Skeletal muscle satellite cell (primary cell): ENCODE measurements at regions not wholly inside any gene's neighbourhood (a gene's known extent, or its start where the extent isn't known, plus 50 kb on each side); places are given as distances from the start of the nearest gene placed in this dataset.
A peak's percentile ranks its signal among the peaks of the same experiment; 100 is the strongest.

Source experiments
- H3K27me3 ChIP-seq: 2 replicates; pipeline ENCODE4 v1.7.0; 2013; ENCODE audit warnings: low read length; ENCODE audit not compliant: control insufficient read depth, insufficient read depth
- H3K36me3 ChIP-seq: 2 replicates; pipeline ENCODE4 v1.7.0; 2013; ENCODE audit warnings: mild to moderate bottlenecking, control low read depth, low read length; ENCODE audit not compliant: insufficient read depth
- H3K4me1 ChIP-seq: 2 replicates; pipeline ENCODE4 v1.7.0; 2013; ENCODE audit warnings: low read length; ENCODE audit not compliant: control insufficient read depth, insufficient read depth
- H3K4me2 ChIP-seq: 2 replicates; pipeline ENCODE4 v1.7.0; 2013; ENCODE audit warnings: mild to moderate bottlenecking, low read length
- H3K4me3 ChIP-seq: 2 replicates; pipeline ENCODE4 v1.7.0; 2013; ENCODE audit warnings: low read length
- H3K9ac ChIP-seq: 2 replicates; pipeline ENCODE4 v1.7.0; 2013; ENCODE audit warnings: mild to moderate bottlenecking, low read depth, low read length, moderate library complexity
- H3K9me3 ChIP-seq: replicated peaks from 2 replicates; pipeline ENCODE4 v1.7.0; 2013; ENCODE audit warnings: mild to moderate bottlenecking, control low read depth, low read length

DNA sequence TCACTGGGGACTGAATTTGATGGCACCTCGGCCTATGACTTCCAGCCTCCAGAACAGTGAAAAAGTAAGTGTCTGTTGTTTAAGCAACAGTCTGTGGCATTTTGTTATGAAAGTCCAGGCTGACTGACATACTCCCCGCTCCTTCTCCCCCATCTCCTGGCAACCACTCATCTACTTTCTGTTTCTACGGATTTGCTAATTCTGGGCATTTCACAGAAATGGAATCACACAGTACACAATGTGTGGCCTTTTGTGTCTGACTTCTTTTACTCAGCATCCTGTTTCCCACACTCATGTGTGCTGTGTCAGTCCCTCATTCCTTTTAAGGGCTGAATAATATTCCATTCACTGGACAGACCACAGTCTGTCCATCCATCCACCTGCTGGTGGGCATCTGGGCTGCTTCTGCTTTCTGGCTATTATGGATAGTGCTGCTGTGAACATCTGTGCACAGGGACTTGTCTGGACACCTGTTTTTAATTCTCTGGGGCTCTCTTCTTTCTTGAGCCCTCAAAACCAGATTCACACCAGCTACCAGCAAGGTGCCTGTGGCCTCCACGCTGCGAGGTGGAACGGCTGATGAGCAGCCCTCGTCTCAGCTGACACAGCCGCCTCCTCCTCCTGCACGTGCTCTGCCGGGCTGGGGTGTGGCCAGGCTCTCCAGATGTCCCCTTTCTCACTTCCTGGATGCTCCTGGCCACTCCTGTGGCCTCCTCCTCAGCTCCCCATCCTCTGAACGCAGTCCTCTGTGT, 333.1 kb downstream of the CTTN start:
- Histone ChIP-seq H3K36me3 (no peaks in the 10 kb centered on the region), H3K27me3 (no peaks in the 10 kb centered on the region), H3K4me1 (no peaks in the 10 kb centered on the region), H3K9me3 (no peaks in the 10 kb centered on the region), H3K4me2 (no peak overlapping the region), H3K9ac (no peak overlapping the region), H3K4me3 (no peak overlapping the region)

DNA sequence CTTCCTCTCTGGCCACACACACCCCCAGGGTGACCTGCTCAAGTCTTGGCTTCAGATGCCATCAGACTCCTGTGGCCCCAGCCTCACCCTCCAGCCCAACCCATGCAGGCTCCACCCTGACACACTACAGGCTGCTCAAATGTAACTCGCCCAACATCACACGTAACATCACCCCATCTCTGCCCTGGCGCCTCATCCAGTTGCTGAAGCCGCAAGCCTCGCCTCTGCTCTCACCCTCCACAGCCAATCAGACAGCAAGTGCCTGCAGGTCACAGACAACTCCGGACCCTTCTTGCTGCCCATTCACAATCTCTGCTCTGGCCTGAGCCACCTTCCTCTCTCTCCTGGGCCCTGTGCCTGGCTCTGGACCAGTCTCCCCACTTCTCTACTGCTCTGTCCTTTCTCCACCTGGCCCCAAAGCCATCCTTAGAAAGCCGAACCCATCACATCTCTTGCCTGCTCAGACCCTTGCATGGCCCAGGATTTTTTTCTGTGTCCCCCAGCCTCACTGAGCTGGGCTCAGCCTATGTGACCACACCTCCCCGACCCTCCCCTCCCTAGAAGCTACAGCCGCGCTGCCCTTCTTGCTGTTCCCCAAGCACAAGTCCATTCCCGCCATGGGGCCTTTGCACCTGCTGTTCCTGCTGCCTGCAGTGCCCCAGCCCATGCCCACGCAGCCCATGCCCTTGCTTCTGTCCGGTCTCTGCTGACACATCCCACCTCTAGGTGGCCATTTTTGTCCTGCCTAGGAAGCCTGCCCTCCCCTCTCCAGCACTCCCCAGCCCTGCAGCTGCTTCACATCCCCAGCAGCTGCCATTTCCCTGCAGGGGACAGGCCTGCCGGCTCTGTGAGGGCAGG, 333.9 kb downstream of the CTTN start:
- H3K27me3 ChIP-seq = no peaks in the 10 kb centered on the region
- no peaks in the 10 kb centered on the region for H3K9me3 ChIP-seq
- H3K9ac ChIP-seq = no peak overlapping the region
- no peaks in the 10 kb centered on the region for H3K36me3 ChIP-seq
- H3K4me3 ChIP-seq = no peak overlapping the region
- H3K4me1 ChIP-seq = no peaks in the 10 kb centered on the region
- H3K4me2 ChIP-seq = peak overlapping the region; percentile 21

DNA sequence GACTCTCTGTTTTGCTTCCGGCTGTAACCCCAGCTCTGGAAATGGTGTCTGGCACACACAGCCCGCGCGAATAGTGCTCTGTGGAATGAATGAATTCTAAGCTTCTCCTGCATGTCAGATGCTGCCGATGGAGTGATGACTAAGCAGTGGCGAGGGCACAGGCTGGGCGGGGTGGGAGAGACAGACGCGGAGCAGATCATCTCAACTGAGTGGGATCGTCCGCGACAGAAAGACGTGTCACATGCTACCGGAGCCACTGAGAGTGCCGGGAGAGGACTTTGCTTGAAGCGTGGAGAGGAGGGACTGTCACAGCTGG, 334.5 kb downstream of the CTTN start:
- Histone ChIP-seq H3K9ac (no peak overlapping the region), H3K4me1 (no peaks in the 10 kb centered on the region), H3K27me3 (no peaks in the 10 kb centered on the region), H3K4me2 (peak overlapping the region; percentile 21), H3K4me3 (no peak overlapping the region), H3K36me3 (no peaks in the 10 kb centered on the region), H3K9me3 (no peaks in the 10 kb centered on the region)

DNA sequence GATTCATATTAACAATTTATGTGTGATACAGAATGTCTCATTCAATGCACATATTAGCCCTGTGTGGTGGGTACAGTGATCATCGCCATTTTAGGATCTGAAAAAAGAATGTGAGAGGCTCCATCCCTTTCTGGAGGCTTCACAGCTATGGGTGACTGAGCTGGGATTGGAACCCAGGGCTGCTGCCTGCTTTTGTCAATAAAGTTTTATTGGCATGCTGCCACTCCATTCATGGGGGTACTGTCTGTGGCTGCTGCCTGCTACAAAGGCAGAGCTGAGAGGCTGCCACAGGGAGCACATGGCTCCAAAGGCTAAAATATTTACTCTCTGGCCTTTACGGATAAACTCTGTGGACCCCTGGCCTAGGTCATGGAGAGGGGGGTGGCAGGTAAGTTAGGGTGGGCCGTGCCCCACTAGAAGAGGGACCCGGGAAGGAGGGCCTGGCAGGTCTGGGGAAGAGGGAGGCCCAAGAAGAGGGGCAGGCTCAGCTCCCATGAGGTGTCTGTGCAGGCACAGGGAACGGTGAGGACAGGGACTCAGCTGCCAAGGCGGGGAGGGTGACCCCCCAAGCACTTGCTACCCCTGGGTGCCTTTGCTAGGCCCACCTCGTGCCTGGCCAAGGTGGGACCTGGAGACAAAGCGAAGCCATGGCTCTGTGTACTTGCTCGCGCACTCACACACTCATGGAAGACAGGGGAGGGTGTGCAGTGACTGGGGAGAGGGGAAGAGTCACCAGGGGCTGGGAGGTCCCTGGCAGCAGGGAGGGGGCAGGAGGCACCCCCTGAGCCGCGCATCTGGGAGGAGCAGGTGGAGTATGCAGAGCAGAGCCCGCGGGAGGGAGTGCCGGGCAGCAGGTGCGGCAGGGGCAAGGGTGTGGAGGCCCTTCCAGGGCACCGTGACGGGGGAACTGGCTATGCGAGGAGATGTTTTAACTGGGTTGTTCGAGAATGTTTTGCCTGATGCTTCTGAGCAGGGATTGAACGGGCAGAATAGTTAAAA, 335.3 kb downstream of the CTTN start:
- Histone ChIP-seq H3K4me2 (no peak overlapping the region), H3K9ac (no peak overlapping the region), H3K36me3 (no peaks in the 10 kb centered on the region), H3K27me3 (no peaks in the 10 kb centered on the region), H3K4me1 (no peaks in the 10 kb centered on the region), H3K9me3 (no peaks in the 10 kb centered on the region), H3K4me3 (no peak overlapping the region)

DNA sequence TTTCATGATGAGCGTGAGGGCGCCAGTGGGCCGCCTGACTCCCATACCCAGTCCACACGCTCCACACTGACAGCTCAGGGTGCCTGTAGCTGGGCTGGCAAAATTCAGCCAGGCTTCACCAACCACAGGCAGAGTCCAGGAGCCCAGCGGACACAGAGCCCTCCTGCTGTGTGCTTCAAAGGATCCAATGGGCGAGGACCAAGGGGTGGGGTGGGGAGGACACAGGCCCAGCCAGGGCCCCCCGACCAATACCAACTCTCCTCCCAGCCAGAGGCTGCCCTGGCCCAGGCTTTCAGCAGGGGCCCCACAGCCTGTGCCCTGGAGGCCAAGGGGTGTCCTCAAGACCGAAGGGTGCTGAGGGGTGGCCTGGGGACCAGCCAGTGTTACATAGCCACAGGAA, 336.1 kb downstream of the CTTN start:
- Histone ChIP-seq H3K27me3 (no peaks in the 10 kb centered on the region), H3K4me1 (no peaks in the 10 kb centered on the region), H3K9me3 (no peaks in the 10 kb centered on the region), H3K9ac (no peak overlapping the region), H3K4me3 (no peak overlapping the region), H3K4me2 (no peak overlapping the region), H3K36me3 (no peaks in the 10 kb centered on the region)

DNA sequence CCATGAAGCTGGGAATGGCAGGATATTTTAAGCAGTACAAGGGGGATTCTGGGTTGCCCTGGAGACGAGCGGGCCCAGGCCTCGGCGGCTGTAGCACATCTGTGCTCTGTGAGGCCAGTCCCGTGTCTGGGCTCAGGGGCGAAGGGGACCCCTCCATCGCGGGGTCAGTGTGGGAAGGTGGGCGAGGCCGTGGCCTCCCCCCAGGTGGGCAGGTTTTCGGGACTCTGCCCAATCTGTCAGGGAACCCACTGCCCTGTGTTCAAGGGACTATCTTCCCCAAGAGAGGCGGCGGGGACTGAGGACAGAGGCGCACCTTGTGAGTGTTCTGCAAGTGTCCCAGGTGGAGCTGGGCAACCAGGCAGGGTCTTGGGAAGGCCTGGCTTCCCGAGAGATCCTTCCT, 336.6 kb downstream of the CTTN start:
- Histone ChIP-seq H3K9me3 (no peaks in the 10 kb centered on the region), H3K4me2 (no peak overlapping the region), H3K4me3 (no peak overlapping the region), H3K36me3 (no peaks in the 10 kb centered on the region), H3K9ac (no peak overlapping the region), H3K4me1 (no peaks in the 10 kb centered on the region), H3K27me3 (no peaks in the 10 kb centered on the region)

DNA sequence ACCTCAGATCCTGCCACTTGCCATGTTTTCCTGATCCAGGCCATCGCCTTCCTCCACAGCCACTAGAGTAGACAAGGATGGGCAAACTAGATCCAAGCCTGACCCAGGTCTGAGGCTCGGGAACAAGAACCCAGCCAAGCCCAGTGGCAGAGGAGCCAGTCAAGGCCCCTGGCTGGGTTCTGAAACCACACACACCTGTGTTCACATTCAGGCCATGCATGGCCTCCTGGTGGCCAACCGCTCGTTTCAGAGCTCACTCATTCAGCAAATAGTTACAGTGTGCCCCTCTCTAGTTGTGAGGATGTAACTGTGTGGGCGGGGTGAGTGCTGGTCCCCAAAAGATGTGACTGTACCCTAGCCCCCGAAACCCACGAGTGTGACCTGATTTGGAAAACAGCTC, 337.6 kb downstream of the CTTN start:
- Histone ChIP-seq H3K9me3 (no peaks in the 10 kb centered on the region), H3K4me3 (no peak overlapping the region), H3K27me3 (no peaks in the 10 kb centered on the region), H3K9ac (no peak overlapping the region), H3K36me3 (no peaks in the 10 kb centered on the region), H3K4me1 (no peaks in the 10 kb centered on the region), H3K4me2 (no peak overlapping the region)

DNA sequence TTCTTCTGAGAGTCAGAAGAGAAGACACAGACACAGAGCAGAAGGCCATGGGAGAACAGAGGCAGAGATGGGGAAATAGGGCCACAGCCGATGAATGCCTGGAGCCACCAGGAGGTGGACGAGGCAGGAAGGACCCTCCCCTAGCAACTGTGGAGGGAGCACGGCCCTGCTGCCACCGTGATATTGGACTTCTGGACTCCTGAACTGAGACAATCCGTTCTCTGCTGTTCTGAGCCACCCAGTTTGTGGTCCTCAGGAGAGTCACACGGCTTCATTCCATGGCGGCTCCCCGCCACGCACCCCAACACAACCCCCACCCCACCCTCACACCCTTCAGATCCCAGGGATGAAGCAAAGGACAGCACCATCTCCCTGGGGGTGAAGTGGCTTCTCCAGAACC, 338.1 kb downstream of the CTTN start:
- Histone ChIP-seq H3K9ac (no peak overlapping the region), H3K9me3 (no peaks in the 10 kb centered on the region), H3K4me3 (no peak overlapping the region), H3K27me3 (no peaks in the 10 kb centered on the region), H3K4me2 (no peak overlapping the region), H3K36me3 (no peaks in the 10 kb centered on the region), H3K4me1 (no peaks in the 10 kb centered on the region)

DNA sequence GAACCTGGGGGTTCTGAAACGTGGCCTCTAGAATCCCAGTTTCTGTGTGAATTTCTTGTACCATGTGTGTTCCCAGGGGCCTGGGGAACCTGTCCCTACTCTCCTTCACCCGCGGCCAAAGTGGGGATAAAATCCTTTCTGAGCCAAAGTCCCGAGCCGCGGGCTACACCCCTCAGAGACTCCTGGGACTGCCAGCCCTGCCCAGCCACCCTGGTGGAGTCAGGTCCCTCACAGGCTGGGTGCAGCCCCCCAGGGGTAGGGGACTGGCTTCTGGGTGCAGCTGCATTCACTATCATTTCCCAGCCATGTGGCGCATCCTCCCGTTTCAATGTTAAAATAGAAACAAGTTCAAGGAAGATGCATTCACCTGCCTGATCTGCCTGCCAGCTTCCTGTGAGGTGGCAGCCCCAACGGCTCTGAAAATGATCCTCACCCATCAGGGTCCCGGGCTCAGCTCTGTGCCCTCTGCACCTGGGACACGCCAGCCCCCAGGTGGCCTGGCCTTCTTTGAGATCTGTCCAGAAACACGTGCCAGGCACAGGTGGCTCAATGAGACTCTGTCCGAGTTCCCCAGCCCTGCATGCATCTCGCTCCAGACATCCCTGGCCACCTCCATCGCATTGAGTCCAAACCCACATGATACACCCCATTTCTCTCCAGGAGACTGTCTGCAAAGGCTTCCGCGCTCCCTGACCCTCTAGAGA, 338.8 kb downstream of the CTTN start:
- Histone ChIP-seq H3K36me3 (no peaks in the 10 kb centered on the region), H3K4me1 (no peaks in the 10 kb centered on the region), H3K4me3 (no peak overlapping the region), H3K27me3 (no peaks in the 10 kb centered on the region), H3K9me3 (no peaks in the 10 kb centered on the region), H3K9ac (no peak overlapping the region), H3K4me2 (no peak overlapping the region)

DNA sequence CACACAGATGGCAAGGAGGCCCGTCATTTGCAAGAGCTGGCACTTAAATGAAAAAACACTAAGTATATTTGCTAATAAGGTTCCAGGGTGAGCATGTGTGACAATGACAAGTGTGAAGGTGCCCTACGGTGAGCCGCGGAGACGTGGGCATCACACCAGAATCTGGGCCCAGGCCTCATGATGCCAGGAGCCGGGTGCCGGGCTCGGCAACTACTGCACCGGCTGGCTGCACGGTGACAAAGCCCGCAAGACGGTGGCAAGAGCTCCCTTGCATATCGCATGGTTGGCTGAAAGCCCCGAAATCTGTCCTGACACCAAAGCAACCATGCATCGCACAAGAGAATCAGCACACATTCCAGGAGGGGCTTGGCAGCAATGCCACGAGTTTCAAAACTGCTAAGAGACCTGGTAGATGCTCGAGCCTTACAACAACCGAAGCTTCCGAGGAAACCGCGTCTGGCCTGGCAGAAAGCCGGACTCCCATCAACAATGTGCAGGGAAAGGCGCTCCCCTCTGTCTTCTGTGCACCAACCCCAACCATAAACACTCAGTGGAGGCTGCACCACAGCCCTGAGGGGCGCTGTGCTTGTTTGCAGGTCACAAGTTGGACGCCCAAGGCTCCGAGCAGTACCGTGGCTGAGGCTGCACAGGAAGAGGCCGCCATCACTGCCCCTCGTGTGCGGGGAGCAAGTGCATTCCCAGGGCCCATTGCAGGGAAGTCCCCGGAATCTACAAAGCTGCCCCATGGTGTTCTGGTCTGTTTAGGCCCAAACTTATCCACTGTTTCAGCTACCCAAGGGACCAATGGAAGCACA, 339.7 kb downstream of the CTTN start:
- Histone ChIP-seq H3K9me3 (no peaks in the 10 kb centered on the region), H3K4me3 (no peak overlapping the region), H3K4me2 (no peak overlapping the region), H3K9ac (no peak overlapping the region), H3K27me3 (no peaks in the 10 kb centered on the region), H3K36me3 (no peaks in the 10 kb centered on the region), H3K4me1 (no peaks in the 10 kb centered on the region)
